ENCODE measurements at regions not wholly inside any gene's neighbourhood (a gene's known extent, or its start where the extent isn't known, plus 50 kb on each side); places are given as distances from the start of the nearest gene placed in this dataset.

- intact Hi-C loops (cut with DNase I), result no loop called here
- no peak for DNase-seq (ENCODE audit: low spot score)
Observed at GRCh38 chr3:159520638-159521037, 468.0 kb upstream of the IL12A start.

GRCh38 chr3:159522276-159522675, 466.4 kb upstream of the IL12A start:
- intact Hi-C loops (cut with DNase I), result no loop called here
- DNase-seq (ENCODE audit: low spot score), result no peak

GRCh38 chr3:159528251-159528895, 460.3 kb upstream of the IL12A start:
- no peak for DNase-seq (ENCODE audit: low spot score)
- intact Hi-C loops (cut with DNase I), result no loop called here

- intact Hi-C loops (cut with DNase I), result no loop called here
- DNase-seq (ENCODE audit: low spot score), result no peak
Observed at GRCh38 chr3:159532577-159532976, 456.1 kb upstream of the IL12A start.

- DNase-seq (ENCODE audit: low spot score), result no peak
- intact Hi-C loops (cut with DNase I), result no loop called here
Observed at GRCh38 chr3:159534496-159534895, 454.1 kb upstream of the IL12A start.

DNA sequence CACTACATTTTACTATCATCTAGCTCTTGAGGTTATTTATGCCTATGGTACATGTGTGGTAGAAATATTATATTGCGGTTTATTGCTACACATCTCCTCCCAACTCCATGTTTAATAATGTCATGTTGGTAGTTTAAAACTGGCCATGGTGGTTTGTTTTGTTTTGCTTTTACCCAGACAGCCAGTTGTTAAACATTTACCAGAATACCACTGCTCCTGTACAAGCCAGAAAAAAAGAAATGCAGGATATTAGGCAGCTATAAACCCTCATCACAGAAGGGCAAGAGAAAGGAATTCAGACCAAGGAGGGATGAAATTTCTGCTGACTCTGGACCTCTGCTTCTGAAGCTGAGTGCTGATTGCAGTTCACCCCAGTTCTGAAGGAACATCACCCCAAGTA, 451.8 kb upstream of the IL12A start:
- DNase-seq (ENCODE audit: low spot score), result no peak
- intact Hi-C loops (cut with DNase I), result no loop called here

DNA sequence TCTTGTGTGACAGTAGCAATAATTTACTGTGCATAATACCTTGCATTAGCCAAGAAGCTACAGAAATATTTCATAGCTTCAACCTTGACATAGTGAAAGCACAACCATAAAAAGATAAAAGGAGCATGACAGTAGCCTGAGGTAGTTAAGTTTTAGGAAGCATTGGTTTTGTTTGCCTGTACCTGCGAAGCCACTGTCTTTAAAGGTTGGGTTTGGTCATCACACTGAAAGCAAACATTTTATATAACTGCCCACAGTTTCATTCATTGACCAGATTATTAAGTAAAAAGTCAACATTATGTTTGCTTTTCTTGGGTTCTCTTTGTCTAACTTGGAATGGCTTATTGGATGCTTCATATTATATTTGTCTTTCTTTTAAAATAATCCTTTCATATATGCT, 450.1 kb upstream of the IL12A start:
- intact Hi-C loops (cut with DNase I), result no loop called here
- DNase-seq (ENCODE audit: low spot score), result no peak

- intact Hi-C loops (cut with DNase I), result no loop called here
- no peak for DNase-seq (ENCODE audit: low spot score)
Observed at GRCh38 chr3:159540882-159541495, 447.6 kb upstream of the IL12A start.

GRCh38 chr3:159548675-159549335, 439.8 kb upstream of the IL12A start:
- no peak for DNase-seq (ENCODE audit: low spot score)
- intact Hi-C loops (cut with DNase I), result no loop called here

DNA sequence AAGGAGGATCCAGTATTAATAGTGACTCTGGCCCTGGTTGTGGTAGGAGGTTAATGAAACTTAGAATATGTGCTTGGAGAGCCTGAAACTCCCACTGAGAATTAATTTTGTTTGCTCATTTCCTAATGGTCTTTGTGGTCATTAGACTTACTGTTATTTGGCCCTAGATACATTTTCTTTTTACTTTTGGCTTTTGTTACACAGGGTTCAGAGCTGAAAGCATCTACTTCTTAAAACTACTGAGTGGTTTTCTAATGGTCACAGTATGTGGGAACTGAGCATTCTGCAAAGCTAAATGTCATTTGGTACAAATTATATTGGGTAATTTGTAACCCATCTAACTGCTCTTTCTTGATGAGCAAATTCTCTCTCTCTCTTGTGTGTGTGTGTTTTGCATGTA, 433.4 kb upstream of the IL12A start:
- no peak for DNase-seq (ENCODE audit: low spot score)
- intact Hi-C loops (cut with DNase I), result no loop called here

GRCh38 chr3:159559771-159560170, 428.9 kb upstream of the IL12A start:
- intact Hi-C loops (cut with DNase I), result no loop called here
- no peak for DNase-seq (ENCODE audit: low spot score)

DNA sequence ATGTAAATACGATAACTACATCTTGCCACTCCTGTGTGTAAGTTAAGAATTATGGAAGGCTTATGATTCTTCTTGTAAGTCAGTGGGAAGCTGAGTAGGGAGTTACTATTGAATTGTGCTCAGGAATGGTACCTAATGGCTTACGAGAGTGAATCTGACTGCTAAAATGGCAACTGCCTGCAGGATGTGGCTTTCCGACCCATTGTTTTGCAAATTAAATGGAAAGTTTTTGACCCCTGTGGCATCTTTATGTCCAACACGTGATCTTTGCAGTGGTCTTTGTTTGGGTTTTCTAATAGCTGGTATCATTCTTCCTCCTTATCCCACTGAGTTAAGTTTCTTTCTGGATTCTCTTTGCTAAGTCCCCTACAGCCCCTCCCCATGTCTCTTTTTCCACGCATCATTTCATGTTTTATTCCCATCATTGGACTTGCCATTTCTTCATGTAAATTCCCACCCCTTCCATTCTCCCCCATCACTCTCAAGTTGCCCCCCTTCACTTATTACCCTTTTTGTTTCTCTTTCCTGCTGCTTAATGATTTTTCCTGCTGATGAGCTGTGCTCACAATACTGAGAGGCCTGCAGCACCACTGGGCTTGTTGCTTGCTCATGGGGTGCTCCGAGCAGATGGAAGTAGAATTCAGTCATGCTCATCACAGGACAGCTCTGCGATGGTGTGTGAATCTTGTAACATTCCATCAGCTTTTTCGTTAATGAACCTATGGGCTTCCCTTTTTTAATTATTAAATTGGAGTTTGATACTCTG, 428.2 kb upstream of the IL12A start:
- no peak for DNase-seq (ENCODE audit: low spot score)

DNA sequence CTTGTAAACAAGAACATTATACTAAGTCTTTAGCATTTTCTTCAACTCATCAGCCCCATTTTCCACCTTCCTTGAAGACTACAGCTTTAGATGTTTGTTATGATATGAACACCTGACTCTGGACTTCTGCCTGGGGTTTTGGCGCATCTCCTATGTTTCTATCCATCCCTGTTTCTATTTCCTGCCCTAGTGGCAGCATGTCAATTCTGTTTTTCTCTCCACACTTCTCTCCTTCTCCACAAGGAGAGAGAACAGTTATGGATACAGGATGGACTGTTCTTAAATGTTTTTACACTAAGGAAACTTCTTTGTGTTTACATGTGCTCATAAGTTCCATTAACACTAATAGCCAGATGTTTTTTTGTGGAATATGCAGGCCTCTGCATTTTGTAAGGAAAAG, 423.3 kb upstream of the IL12A start:
- DNase-seq (ENCODE audit: low spot score), result no peak
- intact Hi-C loops (cut with DNase I), result no loop called here

More for the DNA sequence above, 428.2 kb upstream of the IL12A start:
- intact Hi-C loops (cut with DNase I), result no loop called here

DNA sequence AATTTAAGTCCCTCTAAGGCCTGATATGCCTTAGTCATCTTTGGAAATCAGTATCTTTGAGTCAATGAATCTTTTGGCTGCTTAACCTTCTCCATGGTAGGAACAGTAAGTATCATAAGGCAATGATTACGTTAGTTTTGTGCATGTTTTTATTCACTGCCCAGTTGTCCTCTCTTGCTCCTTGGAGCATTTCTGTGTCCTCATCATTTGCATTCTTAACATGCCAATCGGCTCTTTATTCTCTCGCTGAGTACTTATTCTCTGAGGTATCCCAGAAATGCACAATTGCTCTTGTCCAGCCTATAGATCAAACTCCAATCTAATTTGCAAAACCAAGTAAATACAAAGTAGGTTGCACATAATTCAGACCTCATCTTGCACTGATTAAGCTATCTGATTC, 405.0 kb upstream of the IL12A start:
- intact Hi-C loops (cut with DNase I), result no loop called here
- no peak for DNase-seq (ENCODE audit: low spot score)

GRCh38 chr3:159584421-159584820, 404.2 kb upstream of the IL12A start:
- intact Hi-C loops (cut with DNase I), result no loop called here
- DNase-seq (ENCODE audit: low spot score), result no peak

DNA sequence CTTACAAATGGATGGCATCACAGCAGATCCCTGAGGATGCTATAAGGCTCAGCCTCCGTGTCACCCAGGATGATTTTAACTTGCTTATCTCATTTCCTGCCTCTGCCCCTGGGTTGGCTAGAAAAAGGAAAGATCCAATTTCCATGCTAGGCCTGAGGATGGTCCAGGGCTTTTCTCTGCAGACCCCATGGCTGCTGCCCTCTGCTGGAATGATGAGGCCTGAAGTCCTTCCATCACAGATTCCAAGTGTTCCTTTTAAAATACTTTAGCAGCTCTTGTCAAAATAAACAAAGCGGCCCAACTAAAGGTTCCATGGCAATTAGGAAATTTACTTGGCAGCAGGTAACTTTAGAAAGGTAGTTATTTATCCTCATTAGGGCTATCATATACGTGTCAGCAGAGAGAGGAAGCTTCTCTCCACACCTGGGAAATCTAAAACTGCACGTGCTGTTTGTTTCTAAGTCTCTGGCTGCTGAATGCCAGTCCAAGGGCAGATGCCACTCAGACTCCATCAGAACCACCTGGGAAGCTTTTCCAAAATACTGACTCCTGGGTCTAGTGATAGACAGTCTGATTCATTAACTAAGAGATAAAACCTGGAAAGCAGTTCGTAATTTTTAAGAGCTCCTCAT, 401.9 kb upstream of the IL12A start:
- intact Hi-C loops (cut with DNase I), result no loop called here
- no peak for DNase-seq (ENCODE audit: low spot score)

GRCh38 chr3:159593927-159594605, 394.6 kb upstream of the IL12A start:
- intact Hi-C loops (cut with DNase I), result no loop called here

GRCh38 chr3:159600291-159600690, 388.3 kb upstream of the IL12A start:
- no peak for DNase-seq (ENCODE audit: low spot score)
- intact Hi-C loops (cut with DNase I), result no loop called here

More at GRCh38 chr3:159593927-159594605, 394.6 kb upstream of the IL12A start:
- no peak for DNase-seq (ENCODE audit: low spot score)

GRCh38 chr3:159604151-159604581, 384.5 kb upstream of the IL12A start:
- intact Hi-C loops (cut with DNase I), result no loop called here
- no peak for DNase-seq (ENCODE audit: low spot score)
